H1 (cell line): ENCODE measurements at regions not wholly inside any gene's neighbourhood (a gene's known extent, or its start where the extent isn't known, plus 50 kb on each side); places are given as distances from the start of the nearest gene placed in this dataset.

ENCODE experiments used
- ATF3 ChIP-seq: IDR thresholded peaks from 2 replicates; pipeline ENCODE4 v1.6.1; 2011; ENCODE audit warnings: low read depth, mild to moderate bottlenecking, low read length; ENCODE audit not compliant: insufficient read depth
- CBX8 ChIP-seq: fragments of 300-800, 300-1000 bp; sonication (generic); IDR thresholded peaks from 2 replicates; pipeline ENCODE4 v1.7.1; 2016; ENCODE audit warnings: low read depth, low read length, borderline replicate concordance
- CHD7 ChIP-seq: fragments of 300-600 bp; sonication (generic); IDR thresholded peaks from 2 replicates; pipeline ENCODE4 v1.7.1; 2012; ENCODE audit warnings: low read length, moderate library complexity, mild to moderate bottlenecking, inconsistent platforms; ENCODE audit not compliant: insufficient replicate concordance
- CTBP2 ChIP-seq: IDR thresholded peaks from 2 replicates; pipeline ENCODE4 v1.7.0; 2011; ENCODE audit warnings: borderline replicate concordance, mild to moderate bottlenecking, moderate library complexity, mixed read lengths, low read length; ENCODE audit not compliant: insufficient read depth, insufficient read length
- GTF2F1 ChIP-seq: IDR thresholded peaks from 2 replicates; pipeline ENCODE4 v1.6.1; 2012; ENCODE audit warnings: low read depth, low read length, improper control_type of control experiment, borderline replicate concordance
- JUN ChIP-seq: IDR thresholded peaks from 2 replicates; pipeline ENCODE4 v1.6.1; 2011; ENCODE audit warnings: low read depth, mild to moderate bottlenecking, improper control_type of control experiment, low read length
- SRF ChIP-seq: IDR thresholded peaks from 2 replicates; pipeline ENCODE4 v1.6.1; 2011; ENCODE audit warnings: mild to moderate bottlenecking, low read depth, low read length, moderate library complexity
- TCF12 ChIP-seq: IDR thresholded peaks from 2 replicates; pipeline ENCODE4 v1.6.1; 2011; ENCODE audit warnings: low read depth, mild to moderate bottlenecking, low read length
- YY1 ChIP-seq: IDR thresholded peaks from 2 replicates; pipeline ENCODE4 v1.6.1; 2011; ENCODE audit warnings: low read depth, mild to moderate bottlenecking, low read length

GRCh38 chr3:145900056-145900829 is 260.7 kb downstream of the PLOD2 start (continued):
- TF ChIP-seq CHD7 (no peak), YY1 (no peak), GTF2F1 (no peak), JUN (no peak), TCF12 (no peak), SRF (no peak), ATF3 (no peak), CTBP2 (no peak), CBX8 (no peak)
